ENCODE measurements at regions not wholly inside any gene's neighbourhood (a gene's known extent, or its start where the extent isn't known, plus 50 kb on each side); places are given as distances from the start of the nearest gene placed in this dataset.

- Mint-ChIP-seq H3K27me3 (ENCODE audit: low read depth) (peaks cover 8% of the 10 kb centered on the region), H3K4me3 (no peak overlapping the region), H3K27ac (no peak overlapping the region), H3K4me1 (no peaks in the 10 kb centered on the region), H3K9me3 (peaks cover 22% of the 10 kb centered on the region), H3K36me3 (no peaks in the 10 kb centered on the region)
- TF ChIP-seq CTCF (IDR thresholded peaks at IDR 0.05; ENCODE audit: unreplicated experiment): no peak
- no peak for DNase-seq (ENCODE audit: low spot score in 2 of 2, unreplicated experiment in 2 of 2)
Measured at GRCh38 chr5:148897842-148898241, 71.4 kb downstream of the ADRB2 start.

GRCh38 chr5:148898413-148899075, 72.1 kb downstream of the ADRB2 start:
- no peaks in the 10 kb centered on the region for H3K4me1 Mint-ChIP-seq
- DNase-seq (ENCODE audit: low spot score in 2 of 2, unreplicated experiment in 2 of 2): no peak
- no peak for TF ChIP-seq CTCF (IDR thresholded peaks at IDR 0.05; ENCODE audit: unreplicated experiment)
- no peak overlapping the region for H3K27ac Mint-ChIP-seq
- H3K4me3 Mint-ChIP-seq: no peak overlapping the region
- peaks cover 15% of the 10 kb centered on the region for H3K9me3 Mint-ChIP-seq
- peaks cover 8% of the 10 kb centered on the region for H3K27me3 Mint-ChIP-seq (ENCODE audit: low read depth)
- no peaks in the 10 kb centered on the region for H3K36me3 Mint-ChIP-seq

GRCh38 chr5:148899993-148900392, 73.6 kb downstream of the ADRB2 start:
- H3K36me3 Mint-ChIP-seq: no peaks in the 10 kb centered on the region
- TF ChIP-seq CTCF (IDR thresholded peaks at IDR 0.05; ENCODE audit: unreplicated experiment): no peak
- no peak overlapping the region for H3K4me3 Mint-ChIP-seq
- peaks cover 8% of the 10 kb centered on the region for H3K27me3 Mint-ChIP-seq (ENCODE audit: low read depth)
- no peak for DNase-seq (ENCODE audit: low spot score in 2 of 2, unreplicated experiment in 2 of 2)
- no peak overlapping the region for H3K27ac Mint-ChIP-seq
- no peaks in the 10 kb centered on the region for H3K4me1 Mint-ChIP-seq
- H3K9me3 Mint-ChIP-seq: peaks cover under 1% of the 10 kb centered on the region

GRCh38 chr5:148902478-148902877, 76.1 kb downstream of the ADRB2 start:
- no peak for TF ChIP-seq CTCF (IDR thresholded peaks at IDR 0.05; ENCODE audit: unreplicated experiment)
- Mint-ChIP-seq H3K27me3 (ENCODE audit: low read depth) (no peaks in the 10 kb centered on the region), H3K9me3 (no peaks in the 10 kb centered on the region), H3K27ac (no peak overlapping the region), H3K4me3 (no peak overlapping the region), H3K36me3 (no peaks in the 10 kb centered on the region), H3K4me1 (no peaks in the 10 kb centered on the region)
- DNase-seq (ENCODE audit: low spot score in 2 of 2, unreplicated experiment in 2 of 2): no peak

- Mint-ChIP-seq H3K36me3 (no peaks in the 10 kb centered on the region), H3K9me3 (no peaks in the 10 kb centered on the region), H3K27ac (no peak overlapping the region), H3K27me3 (ENCODE audit: low read depth) (no peaks in the 10 kb centered on the region), H3K4me1 (no peaks in the 10 kb centered on the region), H3K4me3 (no peak overlapping the region)
- no peak for TF ChIP-seq CTCF (IDR thresholded peaks at IDR 0.05; ENCODE audit: unreplicated experiment)
- DNase-seq (ENCODE audit: low spot score in 2 of 2, unreplicated experiment in 2 of 2): no peak
Measured at GRCh38 chr5:148903587-148903986, 77.2 kb downstream of the ADRB2 start.

- no peak overlapping the region for H3K27ac Mint-ChIP-seq
- no peak for TF ChIP-seq CTCF (IDR thresholded peaks at IDR 0.05; ENCODE audit: unreplicated experiment)
- no peak for DNase-seq (ENCODE audit: low spot score in 2 of 2, unreplicated experiment in 2 of 2)
- H3K36me3 Mint-ChIP-seq: no peaks in the 10 kb centered on the region
- H3K9me3 Mint-ChIP-seq: no peaks in the 10 kb centered on the region
- no peaks in the 10 kb centered on the region for H3K27me3 Mint-ChIP-seq (ENCODE audit: low read depth)
- no peaks in the 10 kb centered on the region for H3K4me1 Mint-ChIP-seq
- no peak overlapping the region for H3K4me3 Mint-ChIP-seq
Measured at GRCh38 chr5:148904440-148904839, 78.0 kb downstream of the ADRB2 start.
